NCI-H128 (cell line): ENCODE measurements at regions not wholly inside any gene's neighbourhood (a gene's known extent, or its start where the extent isn't known, plus 50 kb on each side); places are given as distances from the start of the nearest gene placed in this dataset.
"Not testable (repeated sequence)": the region's sequence is repeated elsewhere in the genome, so short reads cannot be mapped to it uniquely, and the experiment has no call there.

Experiments used
- DNase-seq: peaks from one replicate; lab custom pipeline; 2025; ENCODE audit not compliant: unreplicated experiment; lab: John Stamatoyannopoulos, UW

GRCh38 chr14:48618057-48618456 is 942.7 kb upstream of the MDGA2 start:
- DNase-seq, result no peak

GRCh38 chr14:48616931-48617330 is 941.5 kb upstream of the MDGA2 start:
- DNase-seq, result no peak

- no peak for DNase-seq
Observed at GRCh38 chr14:48615618-48616017, 940.2 kb upstream of the MDGA2 start.

- DNase-seq, result no peak
Observed at GRCh38 chr14:48614003-48614402, 938.6 kb upstream of the MDGA2 start.

- DNase-seq, result not testable (repeated sequence)
Observed at GRCh38 chr14:48606960-48607359, 931.6 kb upstream of the MDGA2 start.

- DNase-seq, result no peak
Observed at GRCh38 chr14:48598458-48598857, 923.1 kb upstream of the MDGA2 start.

- no peak for DNase-seq
Observed at GRCh38 chr14:48586099-48586498, 910.7 kb upstream of the MDGA2 start.

- no peak for DNase-seq
Observed at GRCh38 chr14:48584031-48584430, 908.6 kb upstream of the MDGA2 start.

GRCh38 chr14:48582938-48583337 is 907.5 kb upstream of the MDGA2 start:
- DNase-seq, result no peak

GRCh38 chr14:48580692-48581091 is 905.3 kb upstream of the MDGA2 start:
- no peak for DNase-seq

- no peak for DNase-seq
Observed at GRCh38 chr14:48575772-48576171, 900.4 kb upstream of the MDGA2 start.

- no peak for DNase-seq
Observed at GRCh38 chr14:48568688-48569087, 893.3 kb upstream of the MDGA2 start.

- no peak for DNase-seq
Observed at GRCh38 chr14:48568252-48568651, 892.8 kb upstream of the MDGA2 start.

GRCh38 chr14:48563489-48563888 is 888.1 kb upstream of the MDGA2 start:
- DNase-seq, result no peak

GRCh38 chr14:48561438-48561837 is 886.0 kb upstream of the MDGA2 start:
- DNase-seq, result not testable (repeated sequence)

GRCh38 chr14:48560421-48560820 is 885.0 kb upstream of the MDGA2 start:
- DNase-seq, result no peak

- no peak for DNase-seq
Observed at GRCh38 chr14:48553443-48553842, 878.0 kb upstream of the MDGA2 start.

GRCh38 chr14:48546996-48547395 is 871.6 kb upstream of the MDGA2 start:
- no peak for DNase-seq

GRCh38 chr14:48537600-48537999 is 862.2 kb upstream of the MDGA2 start:
- DNase-seq, result no peak

- DNase-seq, result no peak
Observed at GRCh38 chr14:48536318-48536717, 860.9 kb upstream of the MDGA2 start.

- DNase-seq, result no peak
Observed at GRCh38 chr14:48527832-48528231, 852.4 kb upstream of the MDGA2 start.

GRCh38 chr14:48526307-48526706 is 850.9 kb upstream of the MDGA2 start:
- DNase-seq, result no peak

- DNase-seq, result no peak
Observed at GRCh38 chr14:48504921-48505320, 829.5 kb upstream of the MDGA2 start.

- no peak for DNase-seq
Observed at GRCh38 chr14:48490756-48491155, 815.4 kb upstream of the MDGA2 start.
